CD4-positive, alpha-beta T cell treated with Interleukin-15 for 4 hours (primary cell): ENCODE measurements at regions not wholly inside any gene's neighbourhood (a gene's known extent, or its start where the extent isn't known, plus 50 kb on each side); places are given as distances from the start of the nearest gene placed in this dataset.

Experiments
- DNase-seq: peaks from one replicate; pipeline ENCODE4 v3.0.0-alpha.2; 2020; ENCODE audit warnings: low spot score

DNA sequence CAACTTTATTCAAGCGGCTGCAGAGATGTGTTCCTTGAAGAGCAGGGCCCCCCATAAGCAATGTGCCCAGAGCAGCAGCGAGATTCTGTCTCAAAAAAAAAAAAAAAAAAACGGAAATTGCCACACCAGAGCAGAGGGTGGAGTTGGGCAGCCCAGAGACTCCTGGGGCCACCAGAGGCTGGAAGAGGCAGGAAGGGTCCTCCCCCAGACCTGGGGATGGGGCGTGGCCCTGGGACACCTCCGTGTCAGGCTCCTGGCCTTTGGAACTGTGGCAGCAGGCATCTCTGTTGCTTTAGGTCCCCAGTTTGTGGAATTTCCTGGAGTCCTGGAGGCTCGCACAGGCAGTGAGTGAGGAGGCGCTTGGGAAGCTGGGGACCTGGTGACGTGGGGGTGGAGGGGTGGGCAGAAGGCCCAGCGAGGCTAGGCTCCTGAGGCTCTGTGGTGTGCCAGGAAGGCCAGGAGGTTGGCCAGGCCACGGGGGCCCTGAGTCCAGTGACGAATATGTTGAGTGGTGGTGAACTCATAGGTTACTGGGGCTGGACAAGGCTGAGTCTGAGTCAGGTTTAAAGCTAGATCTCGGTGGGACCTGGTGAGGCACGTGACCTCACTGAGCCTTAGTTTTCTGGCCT, 735.6 kb downstream of the BRD1 start:
- no peak for DNase-seq

- no peak for DNase-seq
These were observed 736.2 kb downstream of the BRD1 start for GRCh38 chr22:49091451-49091850.

DNA sequence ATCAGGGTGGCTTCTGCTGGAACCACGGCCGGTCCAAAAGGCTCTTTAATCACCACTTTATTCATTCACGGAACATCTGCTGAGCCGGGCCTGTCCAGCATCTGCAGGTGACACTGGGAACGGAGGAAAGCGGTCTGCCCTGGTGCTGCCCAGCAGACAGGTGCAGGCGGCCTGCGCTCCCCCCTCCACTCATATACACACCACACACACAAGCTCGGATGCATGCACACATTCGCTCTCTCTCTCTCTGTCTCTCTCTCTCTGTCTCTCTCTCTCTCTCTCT, 736.9 kb downstream of the BRD1 start:
- DNase-seq, result no peak

DNA sequence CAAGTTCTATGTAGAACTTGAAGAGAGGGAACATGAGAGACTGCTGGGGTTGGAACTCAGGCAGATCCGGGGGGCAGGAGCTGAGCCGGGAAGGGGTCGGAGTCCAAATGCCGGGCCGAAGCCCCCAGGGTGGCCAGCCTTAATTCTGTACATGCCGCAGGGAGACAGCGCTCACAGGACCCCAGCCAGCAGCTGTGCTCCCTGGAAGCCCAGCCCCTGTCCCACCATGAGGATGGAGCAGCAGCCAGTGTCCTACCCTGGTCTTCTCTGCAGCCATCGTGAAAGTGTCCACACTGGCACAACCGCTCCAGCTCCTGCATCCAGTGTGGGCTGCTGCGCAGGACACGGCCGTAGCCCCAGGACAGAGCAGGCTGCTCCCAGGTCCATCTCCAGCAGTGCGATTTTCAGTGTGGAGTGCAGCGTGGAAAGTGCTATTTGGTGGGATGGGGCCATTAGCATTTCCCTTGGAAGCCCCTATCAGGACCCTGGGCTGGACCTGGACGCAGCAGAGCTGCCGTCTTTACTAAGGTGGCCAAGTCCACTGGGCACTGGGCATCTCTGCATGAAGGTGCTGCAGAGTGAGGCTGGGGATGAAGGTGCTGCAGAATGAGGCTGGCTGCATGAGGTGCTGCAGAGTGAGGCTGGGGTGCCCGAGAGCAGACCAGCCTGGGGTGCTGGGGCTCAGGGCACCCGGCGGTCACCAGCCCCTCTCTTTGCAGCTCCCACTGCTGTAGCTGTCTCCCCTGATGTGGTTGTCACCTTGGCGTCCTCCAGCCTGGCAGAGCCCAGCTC, 737.4 kb downstream of the BRD1 start:
- DNase-seq, result no peak

DNA sequence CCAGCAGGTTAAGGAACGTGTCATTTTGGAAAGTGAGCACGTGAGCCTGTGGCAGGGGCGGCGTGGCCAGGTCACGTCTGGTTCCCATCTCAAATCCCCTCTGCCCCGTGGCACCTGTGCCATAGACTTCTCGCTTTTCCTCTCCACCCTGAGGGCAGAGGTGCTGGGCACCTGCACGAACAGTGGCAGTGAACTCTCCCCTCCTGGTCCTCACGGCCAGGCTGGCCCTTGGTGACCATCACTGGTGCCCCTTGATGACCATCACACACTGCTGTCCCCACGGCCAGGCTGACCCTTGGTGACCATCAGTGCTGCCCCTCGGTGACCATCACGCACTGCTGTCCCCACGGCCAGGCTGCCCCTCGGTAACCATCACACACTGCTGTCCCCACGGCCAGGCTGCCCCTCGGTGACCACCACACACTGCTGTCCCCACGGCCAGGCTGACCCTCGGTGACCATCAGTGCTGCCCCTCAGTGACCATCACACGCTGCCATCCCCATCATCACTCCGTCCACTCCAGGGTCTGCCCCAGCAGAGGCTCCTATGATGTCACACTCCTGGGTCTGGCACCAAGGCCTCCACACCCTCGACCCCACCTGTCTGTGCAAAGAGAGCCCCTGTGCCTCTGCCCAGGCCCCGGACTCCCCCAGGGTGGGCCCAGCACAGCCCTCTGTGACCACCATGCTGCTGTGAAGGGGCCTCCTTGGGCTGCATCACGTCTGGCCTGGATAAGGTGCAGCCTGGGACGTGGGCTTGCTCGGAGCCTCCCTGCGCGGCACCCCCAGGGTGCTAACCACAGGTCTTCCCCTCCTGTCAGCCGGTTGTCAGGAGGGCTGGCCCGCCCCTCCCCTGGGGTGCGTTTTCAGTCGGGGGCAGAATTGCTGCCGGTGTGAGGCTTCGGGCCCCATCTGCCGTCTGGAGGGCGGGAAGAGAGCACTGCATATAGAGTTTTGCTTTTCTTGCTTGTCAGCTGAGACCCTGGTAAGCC, 738.6 kb downstream of the BRD1 start:
- DNase-seq, result no peak

DNA sequence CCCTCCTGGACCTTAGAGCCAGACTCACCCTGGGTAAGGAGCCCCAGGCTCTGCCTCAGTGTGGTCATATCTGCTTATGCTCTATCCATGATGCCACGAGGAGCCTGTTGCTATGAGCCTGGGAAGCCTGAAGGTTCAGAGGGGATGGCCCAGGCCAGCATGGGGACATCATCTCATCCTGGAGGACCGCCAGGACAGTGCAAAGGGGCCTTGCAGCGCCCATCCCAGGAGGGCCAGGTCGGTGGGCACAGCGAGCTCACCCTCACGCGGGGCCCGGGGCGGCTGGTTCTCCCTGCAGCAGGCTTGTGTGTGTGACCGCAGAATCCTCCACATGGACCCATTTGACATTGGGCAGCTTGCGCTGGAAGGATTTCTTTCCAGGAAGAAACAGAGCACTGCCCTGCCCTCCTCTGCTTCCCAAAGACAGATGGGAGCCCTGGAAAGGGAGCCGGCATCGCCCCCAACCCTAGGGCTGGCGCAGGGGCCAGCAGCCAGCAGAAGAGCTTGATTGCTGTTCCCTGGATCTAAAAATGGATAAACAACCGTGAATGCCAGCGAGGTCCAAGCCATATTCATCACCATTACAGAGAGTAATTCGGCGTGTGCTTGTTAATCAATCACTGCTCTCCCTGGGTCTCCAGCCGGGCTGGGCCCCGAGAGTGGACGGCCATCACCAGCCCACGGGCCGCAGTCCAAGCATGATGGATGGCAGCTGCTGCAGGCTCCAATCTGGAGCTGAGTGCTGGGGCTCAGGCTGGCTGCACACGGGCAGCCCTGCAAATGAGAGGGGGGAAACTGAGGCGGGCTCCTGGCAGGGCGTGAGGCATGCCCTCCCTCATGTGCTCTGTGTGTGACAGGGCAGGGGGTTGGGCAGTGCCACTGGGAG, 739.7 kb downstream of the BRD1 start:
- DNase-seq, result no peak

DNA sequence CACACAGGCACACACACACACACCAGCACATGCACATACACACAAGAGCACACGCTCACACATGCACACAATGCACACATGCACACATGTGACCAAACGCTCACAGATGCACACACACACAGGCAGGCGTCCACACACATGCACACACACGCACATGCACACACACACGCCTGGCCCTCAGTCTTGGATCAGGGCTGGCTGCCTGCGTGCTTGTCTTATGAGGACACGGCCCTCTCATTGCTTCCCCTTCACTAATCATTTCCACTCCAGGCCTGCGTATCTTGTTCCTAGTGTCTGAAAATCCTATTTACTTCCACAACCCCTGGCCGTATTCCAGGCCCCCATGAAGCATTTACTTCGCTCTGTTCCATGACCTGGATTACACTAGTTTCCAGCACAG, 740.5 kb downstream of the BRD1 start:
- no peak for DNase-seq

GRCh38 chr22:49086606-49087157, 741.0 kb downstream of the BRD1 start:
- no peak for DNase-seq

DNA sequence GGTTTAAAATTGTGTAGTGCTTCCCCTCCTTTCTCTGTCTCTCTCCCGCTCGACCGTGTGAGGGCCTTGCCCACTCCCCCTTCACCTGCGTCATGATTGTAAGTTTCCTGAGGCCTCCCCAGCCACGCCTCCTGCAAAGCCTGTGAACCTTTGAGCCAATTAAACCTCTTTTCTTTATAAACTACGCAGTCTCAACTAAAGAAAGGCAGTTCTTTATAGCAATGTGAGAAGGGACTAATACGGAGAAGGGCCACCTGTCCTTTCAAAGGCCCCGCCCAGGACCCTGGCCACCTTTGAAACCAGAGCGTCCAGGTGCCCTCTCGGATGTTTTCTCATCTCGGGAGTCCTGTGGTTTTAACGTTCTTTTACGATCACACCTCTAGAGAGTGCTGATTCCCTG, 741.5 kb downstream of the BRD1 start:
- no peak for DNase-seq

DNA sequence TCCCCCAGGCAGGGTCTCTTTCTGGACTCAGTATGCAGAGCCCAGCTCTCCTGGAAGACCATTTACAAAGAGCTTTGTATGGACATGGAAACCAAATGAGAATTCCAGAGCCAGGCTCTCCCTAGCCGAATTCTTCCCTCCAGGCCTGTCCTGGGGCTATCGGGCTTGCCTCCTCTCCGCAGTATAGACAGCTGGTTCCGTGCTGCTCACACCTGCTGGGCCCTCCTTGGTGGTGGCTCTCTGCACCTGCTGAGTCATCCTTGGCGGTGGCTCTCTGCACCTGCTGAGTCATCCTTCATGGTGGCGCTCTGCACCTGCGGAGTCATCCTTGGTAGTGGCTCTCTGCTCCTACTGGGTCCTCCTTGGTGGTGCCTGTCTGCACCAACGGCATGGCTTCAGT, 743.5 kb downstream of the BRD1 start:
- DNase-seq, result no peak

GRCh38 chr22:49083607-49084006, 744.1 kb downstream of the BRD1 start:
- no peak for DNase-seq

GRCh38 chr22:49082451-49082850, 745.2 kb downstream of the BRD1 start:
- no peak for DNase-seq

DNA sequence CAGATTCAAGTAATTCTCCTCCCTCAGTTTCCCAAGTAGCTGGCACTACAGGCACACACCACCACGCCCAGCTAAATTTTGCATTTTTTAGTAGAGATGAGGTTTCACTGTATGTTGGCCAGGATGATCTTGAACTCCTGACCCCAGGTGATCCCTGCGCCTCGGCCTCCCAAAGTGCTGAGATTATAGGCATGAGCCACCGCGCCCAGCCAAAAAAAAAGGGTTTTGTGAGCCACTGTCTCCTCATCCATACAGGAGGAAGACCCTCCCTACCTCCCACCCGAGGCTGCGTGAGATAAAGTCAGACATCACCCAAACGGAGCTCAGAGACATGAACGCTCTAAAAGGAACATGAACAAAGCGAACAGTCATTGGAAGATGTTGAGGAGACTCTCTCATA, 745.7 kb downstream of the BRD1 start:
- no peak for DNase-seq

GRCh38 chr22:49081261-49081666, 746.4 kb downstream of the BRD1 start:
- no peak for DNase-seq

- DNase-seq, result no peak
These were observed 747.0 kb downstream of the BRD1 start for GRCh38 chr22:49080631-49081030.

DNA sequence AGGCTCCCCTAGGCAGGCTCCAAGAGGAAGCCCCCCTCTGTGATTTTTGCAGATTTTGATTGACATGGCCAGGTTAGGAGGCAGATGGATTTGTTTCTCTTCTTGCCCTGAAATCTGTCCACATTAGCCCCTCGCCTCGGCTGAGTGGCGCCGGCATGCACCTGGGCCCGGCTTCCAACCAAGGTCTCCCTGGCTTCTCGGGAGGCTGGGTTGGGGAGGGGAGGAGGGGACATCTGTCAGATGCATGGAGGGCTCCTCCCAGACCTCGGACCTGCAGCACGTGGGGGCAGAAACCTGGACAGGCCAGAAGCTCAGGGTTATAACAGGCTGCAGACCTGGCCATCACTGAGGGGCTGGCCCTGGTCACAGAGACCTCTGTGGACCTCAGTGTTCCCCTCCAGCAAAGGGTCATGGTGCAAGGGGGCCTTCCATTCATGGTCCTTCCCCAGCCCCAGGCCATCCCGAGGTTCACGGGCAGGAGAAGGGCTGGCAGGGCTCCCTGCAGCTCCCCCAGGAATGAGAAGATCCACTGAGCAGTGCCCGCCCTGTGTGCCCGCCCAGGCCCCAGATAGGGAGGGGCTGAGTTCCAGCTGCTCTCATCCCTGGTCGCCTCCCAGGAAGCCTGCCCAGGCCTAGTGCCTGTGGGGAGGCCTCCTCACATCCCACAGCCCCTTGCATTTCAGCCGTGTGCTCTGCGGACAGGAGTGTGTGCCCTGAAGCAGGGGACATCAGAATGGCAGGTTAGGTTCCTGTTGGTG, 747.8 kb downstream of the BRD1 start:
- DNase-seq, result no peak

- DNase-seq, result no peak
These were observed 748.5 kb downstream of the BRD1 start for GRCh38 chr22:49079027-49079725.

- DNase-seq, result no peak
These were observed 749.5 kb downstream of the BRD1 start for GRCh38 chr22:49078076-49078710.

- no peak for DNase-seq
These were observed 750.1 kb downstream of the BRD1 start for GRCh38 chr22:49077586-49077985.

- DNase-seq, result no peak
These were observed 750.7 kb downstream of the BRD1 start for GRCh38 chr22:49077036-49077393.
